Progenitor cell of endocrine pancreas (in vitro differentiated cells): ENCODE measurements at regions not wholly inside any gene's neighbourhood (a gene's known extent, or its start where the extent isn't known, plus 50 kb on each side); places are given as distances from the start of the nearest gene placed in this dataset.

Source experiments
- DNase-seq: peaks from one replicate; pipeline ENCODE4 v3.0.0; 2021; ENCODE audit warnings: low spot score; ENCODE audit not compliant: unreplicated experiment
- H3K27ac Mint-ChIP-seq: 2 replicates; pipeline ENCODE4 v1.8.0; 2021; ENCODE audit warnings: mild to moderate bottlenecking, moderate library complexity, mixed read lengths
- H3K27me3 Mint-ChIP-seq: 2 replicates; pipeline ENCODE4 v1.8.0; 2021; ENCODE audit warnings: mixed read lengths
- H3K36me3 Mint-ChIP-seq: 2 replicates; pipeline ENCODE4 v1.8.0; 2022; ENCODE audit warnings: mixed read lengths; ENCODE audit not compliant: insufficient read depth
- H3K4me1 Mint-ChIP-seq: 2 replicates; pipeline ENCODE4 v1.8.0; 2021; ENCODE audit warnings: low read depth, mixed read lengths
- H3K4me3 Mint-ChIP-seq: 2 replicates; pipeline ENCODE4 v1.8.0; 2021; ENCODE audit warnings: low read depth, mild to moderate bottlenecking, moderate library complexity, mixed read lengths
- H3K9me3 Mint-ChIP-seq: 2 replicates; pipeline ENCODE4 v1.8.0; 2021; ENCODE audit warnings: low read depth, mixed read lengths
- TF ChIP-seq, protein P1 (sequence below): fragments of 200-600 bp; sonication (generic); IDR thresholded peaks from one replicate; pipeline ENCODE4 v1.5.0; 2021; ENCODE audit warnings: antibody characterized with exemption, mild to moderate bottlenecking; ENCODE audit not compliant: unreplicated experiment

- H3K27me3 Mint-ChIP-seq = peaks cover 50% of the 10 kb centered on the region
- peaks cover 1% of the 10 kb centered on the region for H3K4me1 Mint-ChIP-seq
- no peaks in the 10 kb centered on the region for H3K9me3 Mint-ChIP-seq
- no peaks in the 10 kb centered on the region for H3K36me3 Mint-ChIP-seq
- TF ChIP-seq, protein P1, sequence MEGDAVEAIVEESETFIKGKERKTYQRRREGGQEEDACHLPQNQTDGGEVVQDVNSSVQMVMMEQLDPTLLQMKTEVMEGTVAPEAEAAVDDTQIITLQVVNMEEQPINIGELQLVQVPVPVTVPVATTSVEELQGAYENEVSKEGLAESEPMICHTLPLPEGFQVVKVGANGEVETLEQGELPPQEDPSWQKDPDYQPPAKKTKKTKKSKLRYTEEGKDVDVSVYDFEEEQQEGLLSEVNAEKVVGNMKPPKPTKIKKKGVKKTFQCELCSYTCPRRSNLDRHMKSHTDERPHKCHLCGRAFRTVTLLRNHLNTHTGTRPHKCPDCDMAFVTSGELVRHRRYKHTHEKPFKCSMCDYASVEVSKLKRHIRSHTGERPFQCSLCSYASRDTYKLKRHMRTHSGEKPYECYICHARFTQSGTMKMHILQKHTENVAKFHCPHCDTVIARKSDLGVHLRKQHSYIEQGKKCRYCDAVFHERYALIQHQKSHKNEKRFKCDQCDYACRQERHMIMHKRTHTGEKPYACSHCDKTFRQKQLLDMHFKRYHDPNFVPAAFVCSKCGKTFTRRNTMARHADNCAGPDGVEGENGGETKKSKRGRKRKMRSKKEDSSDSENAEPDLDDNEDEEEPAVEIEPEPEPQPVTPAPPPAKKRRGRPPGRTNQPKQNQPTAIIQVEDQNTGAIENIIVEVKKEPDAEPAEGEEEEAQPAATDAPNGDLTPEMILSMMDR = no peak
- no peak for DNase-seq
- no peak overlapping the region for H3K27ac Mint-ChIP-seq
- no peak overlapping the region for H3K4me3 Mint-ChIP-seq
Measured at GRCh38 chr1:232176222-232176621, 453.7 kb downstream of the SIPA1L2 start.

DNA sequence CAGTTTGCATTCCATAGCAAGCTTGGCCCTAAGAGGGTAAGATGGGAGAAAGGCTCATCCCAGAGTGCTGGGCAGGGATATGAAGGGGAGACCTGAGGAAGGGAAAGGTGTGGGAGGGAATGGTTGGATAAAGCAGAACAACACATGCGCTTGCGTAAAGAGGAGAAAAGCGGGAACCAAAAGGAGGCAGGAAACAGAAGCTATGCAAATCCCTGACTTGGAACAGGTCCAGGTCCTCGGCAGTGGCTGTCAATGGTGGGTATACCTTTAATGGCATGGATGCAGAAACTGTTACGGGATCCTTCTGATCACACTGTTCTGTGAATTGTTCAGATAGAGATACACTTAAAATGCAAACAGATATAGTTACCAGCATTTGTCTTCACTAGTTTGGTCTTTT lies 455.6 kb downstream of the SIPA1L2 start:
- Mint-ChIP-seq H3K27me3 (peaks cover 47% of the 10 kb centered on the region), H3K4me1 (no peaks in the 10 kb centered on the region), H3K27ac (no peak overlapping the region), H3K9me3 (no peaks in the 10 kb centered on the region), H3K4me3 (no peak overlapping the region), H3K36me3 (no peaks in the 10 kb centered on the region)
- TF ChIP-seq, protein P1 = no peak
- DNase-seq = no peak

DNA sequence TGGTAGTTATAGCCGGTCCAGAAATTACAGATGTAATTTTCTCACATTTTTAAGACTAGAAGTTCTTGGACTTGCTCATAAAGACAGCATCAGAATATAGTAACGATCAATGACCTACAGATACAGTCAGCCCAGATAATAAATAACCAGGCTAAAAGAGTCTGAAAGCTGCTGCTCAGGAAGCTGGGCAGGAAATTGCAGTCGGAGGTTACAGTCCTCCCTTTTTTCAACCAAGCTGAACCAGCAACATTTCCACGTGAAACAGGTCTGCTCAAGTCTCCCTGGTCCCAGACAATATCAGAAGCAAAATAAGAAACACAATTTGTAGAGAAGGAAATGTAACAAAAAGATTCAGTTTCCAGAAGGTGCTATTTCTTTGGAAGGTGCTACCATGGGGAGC lies 457.4 kb downstream of the SIPA1L2 start:
- Mint-ChIP-seq H3K4me3 (no peak overlapping the region), H3K4me1 (peaks cover 6% of the 10 kb centered on the region), H3K27ac (no peak overlapping the region), H3K27me3 (peaks cover 41% of the 10 kb centered on the region), H3K9me3 (no peaks in the 10 kb centered on the region), H3K36me3 (no peaks in the 10 kb centered on the region)
- DNase-seq = no peak
- TF ChIP-seq, protein P1 = no peak

- Mint-ChIP-seq H3K36me3 (no peaks in the 10 kb centered on the region), H3K27me3 (peaks cover 41% of the 10 kb centered on the region), H3K27ac (no peak overlapping the region), H3K4me3 (no peak overlapping the region), H3K9me3 (no peaks in the 10 kb centered on the region), H3K4me1 (peaks cover 6% of the 10 kb centered on the region)
- DNase-seq = no peak
- TF ChIP-seq, protein P1 = no peak
Measured at GRCh38 chr1:232170909-232171308, 459.0 kb downstream of the SIPA1L2 start.

- H3K4me1 Mint-ChIP-seq = peaks cover 6% of the 10 kb centered on the region
- H3K36me3 Mint-ChIP-seq = no peaks in the 10 kb centered on the region
- no peak overlapping the region for H3K27ac Mint-ChIP-seq
- peaks cover 3% of the 10 kb centered on the region for H3K9me3 Mint-ChIP-seq
- H3K27me3 Mint-ChIP-seq = peaks cover 28% of the 10 kb centered on the region
- H3K4me3 Mint-ChIP-seq = no peak overlapping the region
- no peak for DNase-seq
- TF ChIP-seq, protein P1 = no peak
Measured at GRCh38 chr1:232169436-232169835, 460.5 kb downstream of the SIPA1L2 start.
